ENCODE measurements at regions not wholly inside any gene's neighbourhood (a gene's known extent, or its start where the extent isn't known, plus 50 kb on each side); places are given as distances from the start of the nearest gene placed in this dataset.

GRCh38 chr7:125847692-125848091, 918.1 kb upstream of the POT1 start:
- no peak for TF ChIP-seq CTCF (IDR thresholded peaks at IDR 0.05)
- TF ChIP-seq ZFX (IDR thresholded peaks at IDR 0.05; ENCODE audit: borderline replicate concordance) = no peak
